GM18951 (cell line): ENCODE measurements at regions not wholly inside any gene's neighbourhood (a gene's known extent, or its start where the extent isn't known, plus 50 kb on each side); places are given as distances from the start of the nearest gene placed in this dataset.

Experiments
- POLR2A ChIP-seq: IDR thresholded peaks from 4 replicates; pipeline ENCODE4 v1.6.1; 2011; ENCODE audit warnings: mild to moderate bottlenecking; ENCODE audit not compliant: insufficient read length, insufficient read depth; ENCODE audit errors: extremely low read depth
- in situ Hi-C: fragments of 300-500 bp; cut with MboI; formaldehyde crosslinking; loops from one replicate; pipeline ENCODE4 v1.12.0; 2022; ENCODE audit warnings: low sequenced_read_pairs, mixed read lengths, inconsistent platforms; ENCODE audit not compliant: unreplicated experiment

GRCh38 chr11:21811572-21811971, 381.3 kb upstream of the ANO5 start:
- in situ Hi-C loops, result no loop called here
- no peak for TF ChIP-seq POLR2A

GRCh38 chr11:21814169-21814568, 378.7 kb upstream of the ANO5 start:
- TF ChIP-seq POLR2A, result no peak
- in situ Hi-C loops, result no loop called here

GRCh38 chr11:21817696-21818095, 375.2 kb upstream of the ANO5 start:
- in situ Hi-C loops, result no loop called here

GRCh38 chr11:21820176-21820575, 372.7 kb upstream of the ANO5 start:
- no peak for TF ChIP-seq POLR2A
- in situ Hi-C loops, result no loop called here

More at GRCh38 chr11:21817696-21818095, 375.2 kb upstream of the ANO5 start:
- no peak for TF ChIP-seq POLR2A

GRCh38 chr11:21825127-21825526, 367.8 kb upstream of the ANO5 start:
- TF ChIP-seq POLR2A, result no peak
- in situ Hi-C loops, result no loop called here

GRCh38 chr11:21838427-21838826, 354.5 kb upstream of the ANO5 start:
- TF ChIP-seq POLR2A, result no peak
- in situ Hi-C loops, result no loop called here

GRCh38 chr11:21839796-21840195, 353.1 kb upstream of the ANO5 start:
- in situ Hi-C loops, result no loop called here
- TF ChIP-seq POLR2A, result no peak

- in situ Hi-C loops, result no loop called here
- no peak for TF ChIP-seq POLR2A
Observed at GRCh38 chr11:21861314-21861713, 331.6 kb upstream of the ANO5 start.

- no peak for TF ChIP-seq POLR2A
- in situ Hi-C loops, result no loop called here
Observed at GRCh38 chr11:21865541-21865940, 327.3 kb upstream of the ANO5 start.

- in situ Hi-C loops, result no loop called here
- no peak for TF ChIP-seq POLR2A
Observed at GRCh38 chr11:21866781-21867180, 326.1 kb upstream of the ANO5 start.

GRCh38 chr11:21877151-21877550, 315.7 kb upstream of the ANO5 start:
- in situ Hi-C loops, result no loop called here
- TF ChIP-seq POLR2A, result no peak

- in situ Hi-C loops, result no loop called here
- no peak for TF ChIP-seq POLR2A
Observed at GRCh38 chr11:21883354-21883753, 309.5 kb upstream of the ANO5 start.

- TF ChIP-seq POLR2A, result no peak
- in situ Hi-C loops, result no loop called here
Observed at GRCh38 chr11:21888814-21889213, 304.1 kb upstream of the ANO5 start.

GRCh38 chr11:21892736-21893564, 299.9 kb upstream of the ANO5 start:
- in situ Hi-C loops, result no loop called here
- no peak for TF ChIP-seq POLR2A

- no peak for TF ChIP-seq POLR2A
- in situ Hi-C loops, result no loop called here
Observed at GRCh38 chr11:21893565-21893867, 299.4 kb upstream of the ANO5 start.

- in situ Hi-C loops, result no loop called here
- TF ChIP-seq POLR2A, result no peak
Observed at GRCh38 chr11:21894492-21894891, 298.4 kb upstream of the ANO5 start.
